ENCODE measurements at regions not wholly inside any gene's neighbourhood (a gene's known extent, or its start where the extent isn't known, plus 50 kb on each side); places are given as distances from the start of the nearest gene placed in this dataset.

- no peak for DNase-seq
These were observed 677.8 kb downstream of the TSN start for GRCh38 chr2:122433123-122433754.

DNA sequence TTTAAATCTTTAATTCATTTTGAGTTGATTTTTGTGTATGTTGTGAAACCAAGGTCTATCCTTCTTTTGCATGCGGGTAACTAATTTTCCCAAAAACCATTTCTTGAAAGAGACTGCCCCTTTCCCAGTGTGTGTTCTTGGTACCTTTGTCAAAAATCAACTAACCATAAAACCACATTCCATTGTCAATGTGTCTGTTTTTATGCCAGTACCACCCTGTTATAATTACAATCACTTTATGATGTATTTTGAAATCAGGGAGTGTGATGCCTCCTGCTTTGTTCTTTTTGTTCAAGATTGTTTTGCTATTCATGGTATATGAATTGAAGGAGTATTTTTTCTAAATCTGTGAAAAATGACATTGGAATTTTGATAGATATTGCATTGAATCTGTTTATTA is 689.6 kb downstream of the TSN start:
- no peak for DNase-seq

DNA sequence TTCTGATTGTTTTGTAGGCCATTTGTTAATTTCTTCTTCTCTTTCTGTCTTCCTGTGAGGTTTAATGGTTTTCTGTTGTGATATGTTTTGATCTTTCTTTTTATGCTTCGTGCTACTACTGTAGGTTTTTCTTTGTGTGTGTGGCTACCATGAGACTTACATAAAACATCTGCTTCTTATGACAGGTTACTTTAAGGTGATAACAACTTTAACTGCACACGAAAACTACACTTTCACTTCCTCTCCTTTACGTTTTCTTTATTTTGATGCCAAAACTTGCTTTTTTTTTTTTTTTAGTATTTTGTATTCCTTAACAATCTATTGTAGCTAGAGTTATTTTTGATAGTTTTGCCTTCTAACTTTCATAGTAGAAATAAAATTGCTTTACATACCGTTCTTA is 691.3 kb downstream of the TSN start:
- no peak for DNase-seq

- no peak for DNase-seq
These were observed 691.8 kb downstream of the TSN start for GRCh38 chr2:122447237-122447636.

- DNase-seq: peak; percentile 10
These were observed 695.6 kb downstream of the TSN start for GRCh38 chr2:122451040-122451439.

DNA sequence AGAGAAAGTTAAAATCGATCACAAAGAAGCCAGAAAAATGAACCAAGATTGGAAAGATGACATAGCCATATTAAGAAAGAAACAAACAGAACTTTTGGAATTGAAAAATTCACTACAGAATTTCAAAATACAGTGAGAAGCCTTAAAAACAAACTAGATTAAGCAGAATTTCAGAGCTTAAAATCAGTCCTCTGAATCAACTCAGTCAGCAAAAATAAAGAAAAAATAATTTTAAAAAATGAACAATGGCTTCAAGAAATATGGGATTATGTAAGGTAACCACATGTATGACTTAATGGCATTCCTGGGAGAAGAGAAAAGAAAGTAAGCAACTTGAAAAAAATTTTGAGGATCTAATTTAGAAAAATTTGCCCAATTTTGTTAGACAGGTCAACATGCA is 696.2 kb downstream of the TSN start:
- DNase-seq: no peak

GRCh38 chr2:122469147-122469546 is 713.7 kb downstream of the TSN start:
- DNase-seq: no peak

- no peak for DNase-seq
These were observed 716.3 kb downstream of the TSN start for GRCh38 chr2:122471753-122472152.

DNA sequence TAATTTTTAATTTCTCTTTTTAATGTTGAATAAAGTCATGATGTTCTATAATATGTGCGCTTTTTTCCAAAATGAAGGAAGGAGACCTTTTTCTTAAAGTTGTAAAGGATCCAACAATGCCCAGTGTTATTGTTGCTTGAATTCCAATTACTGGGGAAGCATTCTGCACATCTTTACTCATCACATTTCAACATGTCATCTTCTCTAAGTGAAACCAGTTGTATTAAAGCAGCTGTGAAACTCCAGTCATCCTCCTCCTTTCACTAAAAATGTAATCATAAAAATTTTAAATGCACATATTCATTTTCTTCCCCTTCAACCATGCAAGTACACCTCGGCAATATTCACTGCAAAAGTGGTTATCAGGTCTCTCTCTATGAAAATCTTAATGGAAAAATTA is 722.7 kb downstream of the TSN start:
- peak; percentile 35 for DNase-seq

DNA sequence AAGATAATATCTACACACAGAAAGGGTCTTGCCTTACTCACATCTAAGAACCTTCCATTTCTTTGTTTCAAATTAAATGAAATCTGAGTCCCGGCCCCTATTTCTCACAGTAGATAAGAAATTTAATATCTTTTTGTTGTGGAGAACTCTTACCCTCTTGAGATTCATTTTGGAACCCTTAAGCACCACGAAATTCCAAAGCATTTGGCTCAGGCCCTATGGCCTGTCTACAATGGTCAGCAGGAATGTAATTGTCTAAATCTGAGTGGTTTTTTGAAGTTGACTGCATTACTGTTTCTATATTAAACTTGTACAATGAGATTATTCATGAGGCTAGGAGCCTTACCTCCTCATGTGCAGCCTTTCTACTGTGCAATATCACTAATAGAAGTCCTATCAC is 723.3 kb downstream of the TSN start:
- DNase-seq: peak; percentile 44

DNA sequence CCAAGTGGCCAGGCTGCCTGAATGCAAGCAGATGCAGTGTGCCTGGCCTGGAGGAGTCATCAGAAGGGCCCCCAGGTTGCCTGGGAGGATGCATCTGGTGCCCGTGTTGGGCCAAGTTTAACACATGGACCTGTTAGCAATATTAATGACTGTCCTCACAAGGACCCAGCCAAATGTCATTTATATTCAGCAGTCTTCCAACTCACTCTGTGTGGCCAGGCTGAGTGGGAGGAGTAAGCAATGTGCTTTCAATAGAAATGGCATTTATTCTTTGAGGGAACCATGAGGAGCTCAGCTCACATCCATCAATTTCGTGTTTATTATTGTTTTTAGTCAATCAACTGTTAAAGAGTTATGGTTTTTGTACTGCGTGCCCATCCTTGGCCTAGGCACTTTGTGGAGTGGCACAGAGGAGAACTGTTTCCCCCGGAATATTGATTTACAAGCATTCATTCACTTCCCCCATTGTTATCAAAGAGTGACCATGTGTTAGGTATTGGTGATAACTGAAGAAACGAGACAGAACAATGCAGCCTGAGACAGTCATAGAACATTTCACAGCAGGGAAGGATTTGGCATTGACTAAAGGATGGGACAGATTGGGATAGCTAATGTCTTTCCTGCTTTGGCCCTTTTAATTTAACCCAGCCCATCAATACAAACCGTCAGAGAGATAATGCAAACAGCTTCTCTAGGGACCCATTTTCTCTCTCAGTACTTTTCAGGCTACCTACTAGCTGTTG is 725.2 kb downstream of the TSN start:
- DNase-seq: no peak

- DNase-seq: no peak
These were observed 725.8 kb downstream of the TSN start for GRCh38 chr2:122481244-122481622.

GRCh38 chr2:122481717-122482116 is 726.3 kb downstream of the TSN start:
- DNase-seq: no peak

DNA sequence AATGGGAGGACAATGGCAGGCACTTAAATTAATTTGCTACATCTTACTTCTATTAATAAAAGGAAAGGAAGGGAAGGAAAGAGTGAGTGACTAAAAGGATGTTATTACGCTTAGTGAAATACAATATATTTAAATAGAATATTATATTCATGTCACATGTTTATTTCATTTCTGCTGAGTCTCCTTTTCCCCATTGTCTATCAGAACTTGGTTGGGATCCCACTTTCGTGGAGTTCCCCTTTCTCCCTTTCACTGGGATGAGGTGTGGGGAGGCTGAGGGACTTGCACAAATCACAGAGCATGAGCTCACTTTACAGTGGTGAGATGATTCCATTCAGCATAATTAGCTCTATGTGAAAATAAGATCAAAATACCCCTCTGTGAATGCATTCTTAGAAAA is 730.6 kb downstream of the TSN start:
- no peak for DNase-seq

GRCh38 chr2:122486705-122487415 is 731.4 kb downstream of the TSN start:
- DNase-seq: no peak

GRCh38 chr2:122491011-122491410 is 735.6 kb downstream of the TSN start:
- DNase-seq: no peak

GRCh38 chr2:122500316-122501105 is 745.1 kb downstream of the TSN start:
- DNase-seq: no peak

DNA sequence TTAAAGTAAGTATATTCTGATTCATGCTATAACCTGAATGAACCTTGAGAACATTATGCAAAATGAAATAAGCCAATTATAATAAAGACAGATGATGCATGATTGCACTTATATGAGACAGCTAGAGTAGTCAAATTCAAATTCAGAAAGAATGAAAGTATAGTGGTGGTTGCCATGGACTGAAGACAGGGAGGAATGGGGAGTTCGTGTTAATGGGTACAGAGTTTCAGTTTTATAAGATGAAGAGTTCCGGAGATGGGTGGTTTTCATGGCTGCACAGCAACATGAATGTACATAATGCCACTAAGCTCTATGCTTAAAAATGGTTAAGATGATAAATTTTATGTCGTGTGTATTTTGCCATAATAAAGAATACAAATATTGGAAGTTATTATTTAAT is 751.2 kb downstream of the TSN start:
- DNase-seq: no peak

GRCh38 chr2:122507261-122507660 is 751.8 kb downstream of the TSN start:
- DNase-seq: no peak

DNA sequence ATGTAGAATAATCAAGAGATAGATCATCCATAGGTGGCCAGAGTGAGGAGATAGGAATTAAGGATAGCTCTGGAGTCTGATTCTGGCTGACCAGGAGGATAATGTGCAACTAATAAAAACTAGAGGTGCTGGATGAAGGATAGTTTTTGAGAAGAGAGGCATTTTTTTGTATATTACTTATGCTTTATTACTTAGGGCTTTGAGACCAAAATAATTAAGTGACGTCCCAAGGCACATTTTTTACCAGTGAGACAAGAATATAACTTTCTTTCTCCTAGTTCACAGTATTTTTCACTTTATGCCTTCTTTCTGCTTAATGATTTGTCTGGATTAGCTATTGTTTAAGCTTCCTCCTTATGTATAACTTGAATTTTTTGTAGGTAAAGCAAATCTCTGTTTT is 756.6 kb downstream of the TSN start:
- DNase-seq: no peak

- DNase-seq: peak; percentile 17
These were observed 759.1 kb downstream of the TSN start for GRCh38 chr2:122514451-122514996.

- DNase-seq: no peak
These were observed 760.4 kb downstream of the TSN start for GRCh38 chr2:122515731-122516290.

- DNase-seq: no peak
These were observed 761.3 kb downstream of the TSN start for GRCh38 chr2:122516775-122517174.

Measured in fibroblast of skin of right biceps (primary cell).